Thyroid gland (tissue), 4 donors: ENCODE measurements at regions not wholly inside any gene's neighbourhood (a gene's known extent, or its start where the extent isn't known, plus 50 kb on each side); places are given as distances from the start of the nearest gene placed in this dataset.

Experiments
- POLR2A ChIP-seq, 2 donors: fragments of 450-650 bp; IDR thresholded peaks; one replicate each; pipeline ENCODE4 v1.6.1; 2017; ENCODE audit warnings: antibody characterized with exemption in 2 of 2, mild to moderate bottlenecking in 2 of 2, moderate library complexity in 1 of 2
- TF ChIP-seq, protein P1 (sequence below), 6 experiments: fragments of 200-600 bp in 3 of 6; fragments of 450-650 bp in 3 of 6; sonication (generic) in 3 of 6; IDR thresholded peaks; one replicate each; pipeline ENCODE4 v1.5.1; 2016 to 2019; ENCODE audit warnings: antibody characterized with exemption in 6 of 6, mild to moderate bottlenecking in 2 of 6, inconsistent platforms in 1 of 6, moderate library complexity in 1 of 6

DNA sequence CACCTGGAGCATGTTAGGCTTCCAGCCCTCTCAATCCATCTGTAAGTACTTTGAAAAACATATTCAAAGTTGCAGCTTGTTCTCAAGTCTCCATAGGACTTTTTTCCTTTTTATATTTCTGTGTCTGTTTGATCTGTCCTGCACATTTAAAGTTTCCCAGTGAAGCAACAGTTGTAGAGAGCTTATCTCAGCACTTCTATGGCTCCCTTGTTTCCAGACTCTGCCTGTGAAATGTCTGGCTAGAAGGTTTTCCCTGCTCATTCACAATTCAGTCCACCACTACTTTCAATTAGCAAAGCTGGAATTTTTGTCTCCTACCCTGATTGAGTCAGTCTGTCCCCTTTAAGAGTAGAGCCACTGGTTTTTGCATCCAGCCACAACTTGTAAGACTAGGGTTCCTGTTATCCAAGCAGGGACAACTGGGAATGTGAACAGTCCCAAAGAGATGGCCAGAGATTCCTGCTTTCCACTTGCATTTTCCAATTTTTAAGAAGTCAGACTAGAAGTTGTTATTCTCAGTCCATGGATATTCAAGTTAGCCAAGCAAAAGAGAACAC is 116.1 kb downstream of the GASK1B start:
- TF ChIP-seq, protein P1, sequence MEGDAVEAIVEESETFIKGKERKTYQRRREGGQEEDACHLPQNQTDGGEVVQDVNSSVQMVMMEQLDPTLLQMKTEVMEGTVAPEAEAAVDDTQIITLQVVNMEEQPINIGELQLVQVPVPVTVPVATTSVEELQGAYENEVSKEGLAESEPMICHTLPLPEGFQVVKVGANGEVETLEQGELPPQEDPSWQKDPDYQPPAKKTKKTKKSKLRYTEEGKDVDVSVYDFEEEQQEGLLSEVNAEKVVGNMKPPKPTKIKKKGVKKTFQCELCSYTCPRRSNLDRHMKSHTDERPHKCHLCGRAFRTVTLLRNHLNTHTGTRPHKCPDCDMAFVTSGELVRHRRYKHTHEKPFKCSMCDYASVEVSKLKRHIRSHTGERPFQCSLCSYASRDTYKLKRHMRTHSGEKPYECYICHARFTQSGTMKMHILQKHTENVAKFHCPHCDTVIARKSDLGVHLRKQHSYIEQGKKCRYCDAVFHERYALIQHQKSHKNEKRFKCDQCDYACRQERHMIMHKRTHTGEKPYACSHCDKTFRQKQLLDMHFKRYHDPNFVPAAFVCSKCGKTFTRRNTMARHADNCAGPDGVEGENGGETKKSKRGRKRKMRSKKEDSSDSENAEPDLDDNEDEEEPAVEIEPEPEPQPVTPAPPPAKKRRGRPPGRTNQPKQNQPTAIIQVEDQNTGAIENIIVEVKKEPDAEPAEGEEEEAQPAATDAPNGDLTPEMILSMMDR (IDR thresholded peaks at IDR 0.05), result no peak
- TF ChIP-seq POLR2A (IDR thresholded peaks at IDR 0.05), result no peak
